Retinal pigment epithelial cell (primary cell): ENCODE measurements at regions not wholly inside any gene's neighbourhood (a gene's known extent, or its start where the extent isn't known, plus 50 kb on each side); places are given as distances from the start of the nearest gene placed in this dataset.

Source experiments
- DNase-seq: peaks from one replicate; pipeline ENCODE4 v3.0.0-alpha.2; 2010; ENCODE audit warnings: low read depth
- H3K4me3 ChIP-seq: 2 replicates; pipeline ENCODE4 v1.5.1; 2011; ENCODE audit warnings: mild to moderate bottlenecking, low read length, control low read depth, moderate library complexity
- TF ChIP-seq, protein P1 (sequence below): conservative IDR thresholded peaks from 2 replicates; pipeline ENCODE4 v1.5.1; 2011; ENCODE audit warnings: low read depth, low read length, control low read depth, inconsistent platforms

DNA sequence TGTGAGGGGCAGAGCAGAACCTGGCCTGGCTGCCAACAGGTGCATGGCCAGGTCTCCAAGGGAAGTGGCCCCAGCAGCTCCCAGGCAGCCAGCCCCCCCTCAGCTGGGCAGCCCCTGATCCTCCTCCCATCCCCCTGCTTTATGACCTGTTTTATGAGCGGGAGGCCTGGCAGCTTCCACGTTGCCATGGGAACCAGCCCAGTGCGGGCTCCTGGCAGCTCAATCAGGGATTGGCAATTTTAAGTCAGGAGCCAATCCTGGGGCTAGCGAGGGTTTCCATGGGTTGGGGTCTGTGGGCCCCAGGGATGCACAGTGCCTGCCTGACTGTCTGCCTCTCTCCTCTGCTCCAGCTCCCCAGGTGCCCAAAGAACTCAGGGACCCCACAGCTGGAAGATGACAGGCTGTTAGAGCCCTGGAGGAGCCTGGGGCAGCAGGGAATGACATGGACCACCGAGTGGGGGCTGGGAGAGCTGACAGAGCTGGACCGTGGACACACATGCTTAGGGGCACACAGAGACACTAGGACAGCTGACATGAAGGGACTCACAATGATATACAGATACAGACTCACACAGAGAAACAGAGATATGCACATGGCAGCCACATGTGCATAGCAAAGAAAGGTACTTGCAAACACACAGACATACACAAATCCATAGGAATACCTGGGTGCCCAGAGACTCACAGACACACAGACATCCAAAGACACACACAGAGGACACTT lies 56.5 kb upstream of the SIRPA start:
- H3K4me3 ChIP-seq: no peak overlapping the region
- TF ChIP-seq, protein P1, sequence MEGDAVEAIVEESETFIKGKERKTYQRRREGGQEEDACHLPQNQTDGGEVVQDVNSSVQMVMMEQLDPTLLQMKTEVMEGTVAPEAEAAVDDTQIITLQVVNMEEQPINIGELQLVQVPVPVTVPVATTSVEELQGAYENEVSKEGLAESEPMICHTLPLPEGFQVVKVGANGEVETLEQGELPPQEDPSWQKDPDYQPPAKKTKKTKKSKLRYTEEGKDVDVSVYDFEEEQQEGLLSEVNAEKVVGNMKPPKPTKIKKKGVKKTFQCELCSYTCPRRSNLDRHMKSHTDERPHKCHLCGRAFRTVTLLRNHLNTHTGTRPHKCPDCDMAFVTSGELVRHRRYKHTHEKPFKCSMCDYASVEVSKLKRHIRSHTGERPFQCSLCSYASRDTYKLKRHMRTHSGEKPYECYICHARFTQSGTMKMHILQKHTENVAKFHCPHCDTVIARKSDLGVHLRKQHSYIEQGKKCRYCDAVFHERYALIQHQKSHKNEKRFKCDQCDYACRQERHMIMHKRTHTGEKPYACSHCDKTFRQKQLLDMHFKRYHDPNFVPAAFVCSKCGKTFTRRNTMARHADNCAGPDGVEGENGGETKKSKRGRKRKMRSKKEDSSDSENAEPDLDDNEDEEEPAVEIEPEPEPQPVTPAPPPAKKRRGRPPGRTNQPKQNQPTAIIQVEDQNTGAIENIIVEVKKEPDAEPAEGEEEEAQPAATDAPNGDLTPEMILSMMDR: no peak
- DNase-seq: no peak

DNA sequence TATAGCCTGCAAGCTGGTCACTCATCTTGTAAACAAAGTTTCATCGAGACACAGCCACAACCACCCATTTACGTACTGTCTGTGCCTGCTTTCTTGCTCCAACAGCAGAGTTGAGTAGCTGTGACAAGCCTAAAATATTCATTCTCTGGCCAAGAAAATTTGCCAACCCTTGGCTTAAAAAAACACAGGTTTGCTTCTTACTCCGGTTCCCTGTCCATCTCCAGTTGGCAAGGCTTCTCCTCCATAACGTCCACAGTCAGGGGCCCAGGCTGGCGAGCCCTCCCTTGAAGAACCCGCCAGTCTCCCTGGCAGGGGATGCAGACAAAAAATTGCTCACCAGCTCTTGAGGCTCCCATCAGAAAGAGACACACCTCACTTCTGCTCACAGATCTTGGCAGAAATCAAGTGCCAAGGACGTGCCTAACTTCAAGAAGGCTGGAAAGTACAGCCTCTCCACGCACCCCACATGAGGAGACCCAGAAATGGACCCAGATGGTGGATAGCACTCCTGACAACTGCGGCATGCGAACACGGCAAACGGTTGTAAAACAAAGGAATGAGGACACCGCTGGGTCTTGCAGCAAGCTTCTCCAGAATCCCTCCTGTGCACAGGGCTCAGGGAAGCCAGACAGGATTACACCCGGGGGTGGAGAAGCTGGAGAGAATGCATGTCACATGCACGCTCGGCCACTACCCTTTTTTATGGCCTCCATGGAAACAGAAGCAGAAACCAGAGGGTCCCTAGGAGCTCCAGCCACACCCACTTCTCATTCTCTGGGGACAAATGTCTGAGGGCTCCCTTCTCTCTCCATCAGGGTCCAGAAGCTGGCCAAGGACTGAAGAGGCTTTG lies 59.8 kb upstream of the SIRPA start:
- no peak for DNase-seq
- H3K4me3 ChIP-seq: no peak overlapping the region
- TF ChIP-seq, protein P1: no peak

DNA sequence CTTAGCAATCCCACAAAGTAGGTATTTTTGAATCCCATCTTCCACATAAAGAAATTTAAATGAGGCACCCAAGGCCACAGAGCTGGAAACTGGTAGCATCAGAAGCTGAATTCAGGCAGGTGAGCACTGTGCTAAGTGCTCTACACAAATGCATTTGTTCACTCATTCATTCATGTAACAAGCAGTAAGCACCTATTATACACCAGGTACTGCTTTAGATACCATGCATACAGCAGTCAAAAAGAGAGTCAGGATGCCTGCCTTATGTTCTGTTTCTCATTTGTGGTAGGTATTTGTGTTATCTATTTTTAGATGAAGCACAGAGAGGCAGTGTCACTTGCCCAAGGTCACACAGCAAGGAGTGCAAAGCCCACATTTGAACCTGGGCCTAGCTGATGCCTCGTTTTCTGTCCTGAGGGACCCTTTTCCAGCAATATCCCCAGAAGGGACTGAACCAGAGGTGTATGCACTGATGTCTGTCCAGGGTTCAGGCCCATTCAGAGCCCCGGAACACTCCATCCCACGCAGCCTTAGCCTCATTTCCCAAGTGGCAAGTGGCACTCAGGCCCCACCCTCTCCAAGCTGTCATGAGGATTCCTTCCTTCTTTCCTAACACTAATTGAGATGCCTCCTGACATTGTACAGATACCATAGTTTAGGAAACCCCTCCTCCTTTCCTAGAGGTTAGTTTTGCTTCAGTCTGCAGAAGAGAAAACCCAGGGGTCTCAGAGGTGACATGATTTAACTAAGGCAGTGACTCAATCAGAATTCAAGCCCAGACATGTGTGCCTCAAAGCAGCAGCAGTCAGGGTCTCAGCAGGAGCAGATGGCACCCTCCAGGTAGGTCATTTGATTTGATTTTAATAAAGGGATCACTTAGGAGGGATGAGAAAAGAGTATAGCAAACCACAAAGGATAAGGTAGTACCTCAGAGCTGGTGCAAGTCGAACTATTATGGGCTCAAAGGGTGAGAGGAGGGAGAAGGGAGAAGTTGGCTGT lies 61.2 kb upstream of the SIRPA start:
- TF ChIP-seq, protein P1: no peak
- H3K4me3 ChIP-seq: no peak overlapping the region
- no peak for DNase-seq

DNA sequence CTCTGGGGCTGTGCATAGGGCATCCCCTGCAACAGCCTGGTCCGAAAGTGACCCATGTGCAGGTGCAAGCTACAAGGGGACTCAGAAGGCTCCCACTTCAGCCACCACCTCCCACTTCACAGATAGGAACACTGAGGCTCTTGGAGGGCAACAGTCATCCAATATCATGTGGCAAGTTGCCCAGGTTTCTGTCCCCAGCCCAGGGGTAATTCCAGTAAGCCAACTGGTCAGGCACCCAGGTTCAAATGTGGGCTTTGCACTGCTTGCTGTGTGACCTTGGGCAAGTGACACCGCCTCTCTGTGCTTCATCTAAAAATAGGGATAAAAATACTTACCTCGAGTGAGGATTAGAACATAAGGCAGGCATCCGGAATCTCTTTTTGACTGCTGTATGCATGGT lies 62.0 kb upstream of the SIRPA start:
- no peak overlapping the region for H3K4me3 ChIP-seq
- DNase-seq: no peak
- TF ChIP-seq, protein P1: no peak

DNA sequence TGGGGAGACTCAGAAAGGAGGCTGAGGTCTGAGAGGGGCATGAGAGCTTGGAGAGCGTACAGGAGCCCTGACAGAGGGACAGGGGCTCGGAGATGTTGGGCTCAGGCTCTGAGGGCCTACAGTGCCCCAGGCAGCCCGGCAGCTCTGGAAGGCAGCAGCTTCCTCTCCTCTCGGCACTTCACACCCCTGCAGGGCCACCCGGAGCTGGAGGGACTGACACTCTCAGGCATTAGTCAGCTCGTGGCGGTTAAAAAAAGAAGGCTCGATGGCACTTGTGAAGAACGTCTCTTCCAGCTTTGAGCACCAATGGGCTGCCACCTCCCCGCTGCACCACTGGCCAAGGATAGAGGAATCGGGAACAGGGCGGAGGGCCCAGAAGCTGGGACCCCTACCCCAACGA lies 62.6 kb upstream of the SIRPA start:
- DNase-seq: no peak
- no peak overlapping the region for H3K4me3 ChIP-seq
- TF ChIP-seq, protein P1: no peak

DNA sequence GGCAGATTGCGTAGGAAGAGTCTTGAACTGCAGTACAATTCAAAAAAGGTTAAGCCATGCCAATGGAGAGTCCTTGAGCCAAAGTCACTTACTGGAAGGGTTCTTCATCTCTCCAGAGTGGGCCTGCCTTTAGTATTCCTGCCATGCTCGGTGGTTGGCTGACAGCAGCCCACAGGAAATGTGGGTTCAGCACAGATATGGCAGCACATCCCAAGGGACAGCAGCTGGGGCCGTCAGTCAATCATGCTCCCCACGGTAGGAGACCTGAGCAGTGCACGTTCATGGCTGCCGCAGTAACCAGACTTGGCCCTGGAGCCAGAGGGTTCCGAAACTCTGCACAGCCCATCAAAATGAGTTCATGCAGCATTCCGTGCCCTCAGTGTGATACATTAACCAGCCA lies 63.6 kb upstream of the SIRPA start:
- DNase-seq: no peak
- TF ChIP-seq, protein P1: no peak
- no peak overlapping the region for H3K4me3 ChIP-seq
